Ovary (tissue), 7 donors: ENCODE measurements at regions not wholly inside any gene's neighbourhood (a gene's known extent, or its start where the extent isn't known, plus 50 kb on each side); places are given as distances from the start of the nearest gene placed in this dataset.

Experiments used
- DNase-seq, 5 donors: peaks; one replicate each; pipeline ENCODE4 v3.0.0-alpha.2; 2019 to 2020
- H3K27ac ChIP-seq, 2 donors: fragments of 200-600 bp; one replicate each; pipeline versions ENCODE4 v1.5.1 to v1.8.0; 2019 to 2022
- H3K27me3 ChIP-seq: fragments of 200-600 bp; one replicate; pipeline ENCODE4 v1.8.0; 2022
- H3K36me3 ChIP-seq: fragments of 200-600 bp; sonication (generic); one replicate; pipeline ENCODE4 v1.5.1; 2019
- H3K4me1 ChIP-seq: one replicate; pipeline ENCODE4 v1.8.1; 2013; ENCODE audit warnings: mild to moderate bottlenecking, moderate library complexity; ENCODE audit not compliant: insufficient read depth
- H3K4me3 ChIP-seq: fragments of 200-600 bp; sonication (generic); one replicate; pipeline ENCODE4 v1.5.1; 2017
- H3K9me3 ChIP-seq, 2 donors: fragments of 200-600 bp in 1 of 2; sonication (generic) in 1 of 2; one replicate each; pipeline versions ENCODE4 v1.5.1 to v1.8.1; 2013 to 2019; ENCODE audit warnings: mild to moderate bottlenecking in 1 of 2, moderate library complexity in 1 of 2
- CTCF ChIP-seq, 3 donors: fragments of 450-650 bp in 2 of 3; fragments of 200-600 bp in 1 of 3; IDR thresholded peaks; one replicate each; pipeline versions ENCODE4 v1.5.1 to v1.8.0; 2016 to 2022; ENCODE audit warnings: antibody characterized with exemption in 3 of 3, mild to moderate bottlenecking in 1 of 3
- EP300 ChIP-seq: sonication (generic); formaldehyde crosslinking; IDR thresholded peaks from one replicate; pipeline ENCODE4 v1.6.1; 2017; ENCODE audit warnings: antibody characterized with exemption
- POLR2A ChIP-seq: fragments of 450-650 bp; IDR thresholded peaks from one replicate; pipeline ENCODE4 v1.6.1; 2017; ENCODE audit warnings: antibody characterized with exemption, mild to moderate bottlenecking, moderate library complexity
- WGBS, 3 donors: extraction: QIAGEN DNeasy Blood & Tissue Kit in 1 of 3; methylation state at CpG; one replicate each; pipeline versions ENCODE4 v1.1.5 to v1.1.7; 2013 to 2017; 5-methylcytosine and 5-hydroxymethylcytosine counted together
- intact Hi-C, 4 donors: fragments of 100-400 bp; cut with DNase I; formaldehyde crosslinking; loops; one replicate each; pipeline versions ENCODE4 v1.11.0 to v1.15.1; 2022 to 2023
- donor health status: DM: no; HTN: no; CAD: no; lungs with moderate emphysema.
- donor health status: DM: no; HTN: no; CAD: no.
- donor health status: Bipolar disorder and iron deficiency.
- donor health status: DM: no; HTN: no; CAD: no.
- donor health status: DM: yes; HTN: yes; CAD: no.

GRCh38 chr1:199151634-199152425 lies 513.0 kb downstream of the PTPRC start:
- Histone ChIP-seq H3K27ac (no peak overlapping the region), H3K9me3 (no peaks in the 10 kb centered on the region), H3K4me3 (no peak overlapping the region), H3K27me3 (no peaks in the 10 kb centered on the region), H3K4me1 (no peaks in the 10 kb centered on the region), H3K36me3 (no peaks in the 10 kb centered on the region)
- no peak for TF ChIP-seq CTCF (IDR thresholded peaks at IDR 0.05)
- no peak for TF ChIP-seq EP300
- TF ChIP-seq POLR2A = no peak
- WGBS, 3 donors = 54 to 61% (median 57%) methylated on average over 6 of the region's 6 CpGs
- intact Hi-C loops = no loop called here
- no peak for DNase-seq

- Histone ChIP-seq H3K4me1 (no peaks in the 10 kb centered on the region), H3K9me3 (no peaks in the 10 kb centered on the region), H3K27me3 (no peaks in the 10 kb centered on the region), H3K4me3 (no peak overlapping the region), H3K27ac (no peak overlapping the region), H3K36me3 (no peaks in the 10 kb centered on the region)
- 53 to 64% (median 59%) methylated on average over 4 of the region's 4 CpGs for WGBS, 3 donors
- TF ChIP-seq CTCF (IDR thresholded peaks at IDR 0.05) (no peak), EP300 (no peak), POLR2A (no peak)
- no peak for DNase-seq
- intact Hi-C loops = no loop called here
Observed at GRCh38 chr1:199152676-199153075, 513.8 kb downstream of the PTPRC start.

GRCh38 chr1:199155166-199156019 lies 516.6 kb downstream of the PTPRC start:
- H3K27ac ChIP-seq = no peak overlapping the region
- H3K4me1 ChIP-seq = no peaks in the 10 kb centered on the region
- intact Hi-C loops = no loop called here
- no peaks in the 10 kb centered on the region for H3K9me3 ChIP-seq
- no peak for DNase-seq
- H3K27me3 ChIP-seq = no peaks in the 10 kb centered on the region
- TF ChIP-seq CTCF (IDR thresholded peaks at IDR 0.05) (no peak), POLR2A (no peak), EP300 (no peak)
- no peak overlapping the region for H3K4me3 ChIP-seq
- WGBS, 3 donors = 68 to 78% (median 75%) methylated on average over 3 of the region's 3 CpGs
- H3K36me3 ChIP-seq = no peaks in the 10 kb centered on the region

- TF ChIP-seq CTCF (IDR thresholded peaks at IDR 0.05) (no peak), EP300 (no peak), POLR2A (no peak)
- intact Hi-C loops = no loop called here
- no peaks in the 10 kb centered on the region for H3K9me3 ChIP-seq
- DNase-seq = no peak
- H3K4me1 ChIP-seq = no peaks in the 10 kb centered on the region
- no peak overlapping the region for H3K27ac ChIP-seq
- H3K36me3 ChIP-seq = no peaks in the 10 kb centered on the region
- H3K27me3 ChIP-seq = no peaks in the 10 kb centered on the region
- H3K4me3 ChIP-seq = no peak overlapping the region
Observed at GRCh38 chr1:199157494-199157893, 518.7 kb downstream of the PTPRC start.
